ENCODE measurements at regions not wholly inside any gene's neighbourhood (a gene's known extent, or its start where the extent isn't known, plus 50 kb on each side); places are given as distances from the start of the nearest gene placed in this dataset.

DNA sequence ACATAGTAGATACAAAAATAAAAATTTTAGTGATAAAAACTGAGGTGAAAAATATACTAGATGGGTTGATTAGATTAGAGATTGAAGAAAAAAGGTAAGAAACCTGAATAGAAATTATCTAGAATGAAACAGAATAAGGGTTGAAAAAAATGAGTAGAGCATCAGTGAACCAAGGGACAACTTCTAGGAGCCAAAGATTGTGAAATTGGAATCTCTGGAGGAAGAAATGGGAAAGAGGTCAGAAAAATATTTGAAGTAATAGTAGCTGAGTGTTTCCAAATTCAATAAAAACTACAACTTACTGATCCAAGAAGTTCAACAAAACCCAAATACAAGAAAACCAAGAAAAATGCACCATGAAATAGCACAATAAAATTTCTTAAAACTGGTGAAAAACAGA, 116.6 kb upstream of the STARD4 start:
- Histone ChIP-seq H3K18ac (ENCODE audit: low read depth, low read length) (no peak overlapping the region), H3K27ac (ENCODE audit: insufficient read depth, low read length) (no peak overlapping the region), H4K20me1 (ENCODE audit: insufficient read depth, low read length) (no peaks in the 10 kb centered on the region), H4K8ac (ENCODE audit: low read depth in 2 of 2, low read length in 2 of 2) (no peak overlapping the region), H3K56ac (ENCODE audit: extremely low read depth, insufficient read depth, low read length) (no peak overlapping the region), H3K4me3 (ENCODE audit: insufficient read depth, low read depth, low read length) (no peak overlapping the region), H2AK9ac (replicated peaks; ENCODE audit: low read depth, low read length, poor library complexity) (no peak overlapping the region), H3K79me1 (ENCODE audit: low read depth in 1 of 2, low read length in 2 of 2) (no peaks in the 10 kb centered on the region), H3K14ac (replicated peaks; ENCODE audit: low read depth, low read length) (no peak overlapping the region), H2BK5ac (ENCODE audit: low read depth, low read length, poor library complexity, severe bottlenecking) (no peak overlapping the region), H3K36me3 (ENCODE audit: control insufficient read depth, insufficient read depth, low read length) (no peaks in the 10 kb centered on the region), H2AFZ (replicated peaks; ENCODE audit: low read length, poor library complexity) (no peak overlapping the region), H3K9me1 (ENCODE audit: insufficient read depth, low read length) (no peaks in the 10 kb centered on the region), H3K23ac (ENCODE audit: low read depth, low read length) (no peak overlapping the region), H4K91ac (ENCODE audit: insufficient read depth, low read depth, low read length) (no peak overlapping the region), H3K9me3 (ENCODE audit: control insufficient read depth, insufficient read depth, low read length) (no peaks in the 10 kb centered on the region), H3K4me1 (ENCODE audit: control insufficient read depth, insufficient read depth, low read length) (no peaks in the 10 kb centered on the region), H3K27me3 (ENCODE audit: control insufficient read depth, insufficient read depth, low read length) (no peaks in the 10 kb centered on the region), H3K4me2 (ENCODE audit: low read depth, low read length) (no peak overlapping the region), H2BK15ac (ENCODE audit: low read depth, low read length) (no peak overlapping the region), H3K4ac (ENCODE audit: low read depth, low read length) (no peak overlapping the region), H4K5ac (ENCODE audit: low read depth, low read length) (no peak overlapping the region), H2BK20ac (ENCODE audit: low read depth, low read length) (no peak overlapping the region), H2BK120ac (ENCODE audit: low read depth, low read length) (no peak overlapping the region), H2AK5ac (ENCODE audit: low read depth, low read length) (no peak overlapping the region), H3K9ac (ENCODE audit: low read depth, low read length) (no peak overlapping the region)
- no TSS peak for BruUV-seq (replicated peaks)
- ATAC-seq (ENCODE audit: low read depth) (no peak), DNase-seq (peak; percentile 4)
- ChIA-PET CTCF (interaction anchor here (1.1 kb wide), 1 partner anchor 12 kb away, joined by 3 read pairs; no protein-coding TSS in a partner anchor), POLR2A (ENCODE audit: unreplicated experiment) (no interaction called here)
- intact Hi-C loops (cut with micrococcal nuclease): no loop called here
- dilution Hi-C loops (cut with HindIII; ENCODE audit: low sequenced_read_pairs, unreplicated experiment): no loop called here
- in situ Hi-C loops (cut with MboI; ENCODE audit: low sequenced_read_pairs): no loop called here
- no peak for TF ChIP-seq POLR2A (IDR thresholded peaks at IDR 0.05; ENCODE audit: low read depth, low read length)
- no peak for TF ChIP-seq SMC3 (IDR thresholded peaks at IDR 0.05; ENCODE audit: low read depth, low read length)
- no peak for TF ChIP-seq MXI1 (IDR thresholded peaks at IDR 0.05; ENCODE audit: borderline replicate concordance, low read depth, low read length)
- TF ChIP-seq RFX5 (IDR thresholded peaks at IDR 0.05; ENCODE audit: low read depth, low read length): no peak
- no peak for TF ChIP-seq BHLHE40 (IDR thresholded peaks at IDR 0.05; ENCODE audit: low read depth, low read length)
- TF ChIP-seq, protein P1, sequence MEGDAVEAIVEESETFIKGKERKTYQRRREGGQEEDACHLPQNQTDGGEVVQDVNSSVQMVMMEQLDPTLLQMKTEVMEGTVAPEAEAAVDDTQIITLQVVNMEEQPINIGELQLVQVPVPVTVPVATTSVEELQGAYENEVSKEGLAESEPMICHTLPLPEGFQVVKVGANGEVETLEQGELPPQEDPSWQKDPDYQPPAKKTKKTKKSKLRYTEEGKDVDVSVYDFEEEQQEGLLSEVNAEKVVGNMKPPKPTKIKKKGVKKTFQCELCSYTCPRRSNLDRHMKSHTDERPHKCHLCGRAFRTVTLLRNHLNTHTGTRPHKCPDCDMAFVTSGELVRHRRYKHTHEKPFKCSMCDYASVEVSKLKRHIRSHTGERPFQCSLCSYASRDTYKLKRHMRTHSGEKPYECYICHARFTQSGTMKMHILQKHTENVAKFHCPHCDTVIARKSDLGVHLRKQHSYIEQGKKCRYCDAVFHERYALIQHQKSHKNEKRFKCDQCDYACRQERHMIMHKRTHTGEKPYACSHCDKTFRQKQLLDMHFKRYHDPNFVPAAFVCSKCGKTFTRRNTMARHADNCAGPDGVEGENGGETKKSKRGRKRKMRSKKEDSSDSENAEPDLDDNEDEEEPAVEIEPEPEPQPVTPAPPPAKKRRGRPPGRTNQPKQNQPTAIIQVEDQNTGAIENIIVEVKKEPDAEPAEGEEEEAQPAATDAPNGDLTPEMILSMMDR (conservative IDR thresholded peaks at IDR 0.05; ENCODE audit: low read depth, low read length): no peak
- no peak for TF ChIP-seq USF2 (IDR thresholded peaks at IDR 0.05; ENCODE audit: low read depth, low read length)
- TF ChIP-seq, protein P2, sequence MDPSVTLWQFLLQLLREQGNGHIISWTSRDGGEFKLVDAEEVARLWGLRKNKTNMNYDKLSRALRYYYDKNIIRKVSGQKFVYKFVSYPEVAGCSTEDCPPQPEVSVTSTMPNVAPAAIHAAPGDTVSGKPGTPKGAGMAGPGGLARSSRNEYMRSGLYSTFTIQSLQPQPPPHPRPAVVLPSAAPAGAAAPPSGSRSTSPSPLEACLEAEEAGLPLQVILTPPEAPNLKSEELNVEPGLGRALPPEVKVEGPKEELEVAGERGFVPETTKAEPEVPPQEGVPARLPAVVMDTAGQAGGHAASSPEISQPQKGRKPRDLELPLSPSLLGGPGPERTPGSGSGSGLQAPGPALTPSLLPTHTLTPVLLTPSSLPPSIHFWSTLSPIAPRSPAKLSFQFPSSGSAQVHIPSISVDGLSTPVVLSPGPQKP (IDR thresholded peaks at IDR 0.05; ENCODE audit: borderline replicate concordance, low read depth, low read length): no peak
- TF ChIP-seq RAD21 (IDR thresholded peaks at IDR 0.05; ENCODE audit: low read length): no peak
- TF ChIP-seq CHD1 (IDR thresholded peaks at IDR 0.05; ENCODE audit: low read depth, low read length): no peak
- no peak for TF ChIP-seq FOS (IDR thresholded peaks at IDR 0.05; ENCODE audit: low read depth, low read length)
- TF ChIP-seq CEBPB (IDR thresholded peaks at IDR 0.05; ENCODE audit: low read depth, low read length): no peak
- no peak for TF ChIP-seq MAFK (IDR thresholded peaks at IDR 0.05; ENCODE audit: low read depth, low read length)
- no peak for TF ChIP-seq NFE2L2 (IDR thresholded peaks at IDR 0.05; ENCODE audit: low read depth, low read length)

Data from IMR-90 (cell line).